IMR-90 (cell line): ENCODE measurements at regions not wholly inside any gene's neighbourhood (a gene's known extent, or its start where the extent isn't known, plus 50 kb on each side); places are given as distances from the start of the nearest gene placed in this dataset.

Source experiments
- ATAC-seq: fragments of 200-7000 bp; cut with Tn5 transposase; 2 replicates; pipeline ENCODE4 v1.9.1; 2020; ENCODE audit warnings: low read depth, mild to moderate bottlenecking, moderate library complexity
- BruUV-seq: library from RNA; stranded (reverse); fragments of 400-500 nt; replicated peaks from 2 replicates; lab custom pipeline; 2021; lab: Mats Ljungman, UMichigan
- CTCF ChIA-PET: fragments of 300-600 bp; formaldehyde crosslinking; extraction: SDS; loops from one replicate; lab custom pipeline; 2021; ENCODE audit warnings: antibody characterized with exemption; lab: Yijun Ruan, JAX
- POLR2A ChIA-PET: fragments of 300-600 bp; sonication (Branson Sonifier 250); formaldehyde crosslinking; loops from one replicate; lab custom pipeline; 2022; ENCODE audit warnings: antibody characterized with exemption; ENCODE audit not compliant: unreplicated experiment; lab: Charles Lee
- DNase-seq: peaks from one replicate; pipeline ENCODE4 v3.0.0; 2013
- H2AFZ ChIP-seq: replicated peaks from 2 replicates; pipeline ENCODE3; 2013; ENCODE audit warnings: low read length, mild to moderate bottlenecking; ENCODE audit not compliant: poor library complexity
- H2AK5ac ChIP-seq: 2 replicates; pipeline ENCODE4 v1.6.1; 2013; ENCODE audit warnings: low read depth, low read length, inconsistent platforms
- H2AK9ac ChIP-seq: replicated peaks from 2 replicates; pipeline ENCODE3; 2013; ENCODE audit warnings: mild to moderate bottlenecking, low read depth, low read length, moderate library complexity; ENCODE audit not compliant: poor library complexity
- H2BK120ac ChIP-seq: 2 replicates; pipeline ENCODE4 v1.6.1; 2013; ENCODE audit warnings: low read depth, low read length, inconsistent platforms
- H2BK15ac ChIP-seq: 3 replicates; pipeline ENCODE4 v1.6.1; 2013; ENCODE audit warnings: low read depth, low read length, inconsistent platforms
- H2BK20ac ChIP-seq: 2 replicates; pipeline ENCODE4 v1.6.1; 2013; ENCODE audit warnings: low read depth, mild to moderate bottlenecking, inconsistent platforms, low read length, moderate library complexity
- H2BK5ac ChIP-seq: 2 replicates; pipeline ENCODE4 v1.6.1; 2013; ENCODE audit warnings: mild to moderate bottlenecking, low read depth, low read length, inconsistent platforms; ENCODE audit not compliant: poor library complexity, severe bottlenecking
- H3K14ac ChIP-seq: replicated peaks from 2 replicates; pipeline ENCODE4 v1.6.1; 2013; ENCODE audit warnings: low read depth, low read length, inconsistent platforms
- H3K18ac ChIP-seq: 2 replicates; pipeline ENCODE4 v1.6.1; 2013; ENCODE audit warnings: low read depth, low read length, control low read depth
- H3K23ac ChIP-seq: 2 replicates; pipeline ENCODE4 v1.6.1; 2013; ENCODE audit warnings: low read depth, low read length, inconsistent platforms
- H3K27ac ChIP-seq: 2 replicates; pipeline ENCODE4 v1.5.1; 2013; ENCODE audit warnings: mild to moderate bottlenecking, control low read depth, low read length; ENCODE audit not compliant: insufficient read depth
- H3K27me3 ChIP-seq: 2 replicates; pipeline ENCODE4 v1.6.1; 2013; ENCODE audit warnings: low read length; ENCODE audit not compliant: control insufficient read depth, insufficient read depth
- H3K36me3 ChIP-seq: 2 replicates; pipeline ENCODE4 v1.6.1; 2013; ENCODE audit warnings: low read length, mixed read lengths; ENCODE audit not compliant: control insufficient read depth, insufficient read depth
- H3K4ac ChIP-seq: 2 replicates; pipeline ENCODE4 v1.6.1; 2013; ENCODE audit warnings: low read depth, low read length, inconsistent platforms
- H3K4me1 ChIP-seq: 2 replicates; pipeline ENCODE4 v1.6.1; 2013; ENCODE audit warnings: low read length, mixed read lengths; ENCODE audit not compliant: control insufficient read depth, insufficient read depth
- H3K4me2 ChIP-seq: 2 replicates; pipeline ENCODE4 v1.6.1; 2013; ENCODE audit warnings: low read depth, mild to moderate bottlenecking, control low read depth, low read length, moderate library complexity
- H3K4me3 ChIP-seq: 2 replicates; pipeline ENCODE4 v1.5.1; 2013; ENCODE audit warnings: low read depth, mild to moderate bottlenecking, control low read depth, low read length, moderate library complexity; ENCODE audit not compliant: insufficient read depth
- H3K56ac ChIP-seq: 2 replicates; pipeline ENCODE4 v1.6.1; 2013; ENCODE audit warnings: low read length, inconsistent platforms; ENCODE audit not compliant: insufficient read depth; ENCODE audit errors: extremely low read depth
- H3K79me1 ChIP-seq, 2 experiments: 2 replicates each; pipeline ENCODE4 v1.6.1; 2013; ENCODE audit warnings: low read length in 2 of 2, inconsistent platforms in 1 of 2, low read depth in 1 of 2
- H3K9ac ChIP-seq: 2 replicates; pipeline ENCODE4 v1.6.1; 2013; ENCODE audit warnings: low read depth, low read length, control low read depth
- H3K9me1 ChIP-seq: 2 replicates; pipeline ENCODE4 v1.6.1; 2013; ENCODE audit warnings: low read length, inconsistent platforms; ENCODE audit not compliant: insufficient read depth
- H3K9me3 ChIP-seq: 2 replicates; pipeline ENCODE4 v1.6.1; 2013; ENCODE audit warnings: low read length; ENCODE audit not compliant: control insufficient read depth, insufficient read depth
- H4K20me1 ChIP-seq: 2 replicates; pipeline ENCODE4 v1.6.1; 2013; ENCODE audit warnings: low read length, inconsistent platforms; ENCODE audit not compliant: insufficient read depth
- H4K5ac ChIP-seq: 2 replicates; pipeline ENCODE4 v1.6.1; 2013; ENCODE audit warnings: mild to moderate bottlenecking, low read depth, low read length, control low read depth
- H4K8ac ChIP-seq, 2 experiments: 2 replicates each; pipeline ENCODE4 v1.6.1; 2013; ENCODE audit warnings: low read depth in 2 of 2, low read length in 2 of 2, control low read depth in 1 of 2, inconsistent platforms in 1 of 2
- H4K91ac ChIP-seq: 2 replicates; pipeline ENCODE4 v1.6.1; 2013; ENCODE audit warnings: low read depth, low read length, inconsistent platforms; ENCODE audit not compliant: insufficient read depth
- BHLHE40 ChIP-seq: fragments of 150-350 bp; IDR thresholded peaks from 2 replicates; pipeline ENCODE4 v1.6.1; 2016; ENCODE audit warnings: mild to moderate bottlenecking, low read depth, low read length
- CEBPB ChIP-seq: IDR thresholded peaks from 2 replicates; pipeline ENCODE4 v1.6.1; 2012; ENCODE audit warnings: low read depth, low read length, improper control_type of control experiment
- CHD1 ChIP-seq: IDR thresholded peaks from 2 replicates; pipeline ENCODE4 v1.6.1; 2012; ENCODE audit warnings: low read depth, low read length, improper control_type of control experiment
- FOS ChIP-seq: fragments of 150-350 bp; IDR thresholded peaks from 2 replicates; pipeline ENCODE4 v1.6.1; 2016; ENCODE audit warnings: low read depth, low read length
- MAFK ChIP-seq: IDR thresholded peaks from 2 replicates; pipeline ENCODE4 v1.6.1; 2012; ENCODE audit warnings: low read depth, low read length, improper control_type of control experiment
- MAZ ChIP-seq: IDR thresholded peaks from 2 replicates; pipeline ENCODE4 v1.6.1; 2012; ENCODE audit warnings: low read depth, mild to moderate bottlenecking, low read length, improper control_type of control experiment, moderate library complexity, borderline replicate concordance
- MXI1 ChIP-seq: IDR thresholded peaks from 2 replicates; pipeline ENCODE4 v1.6.1; 2012; ENCODE audit warnings: low read depth, mild to moderate bottlenecking, low read length, moderate library complexity, borderline replicate concordance
- NFE2L2 ChIP-seq: fragments of 150-350 bp; IDR thresholded peaks from 2 replicates; pipeline ENCODE4 v1.6.1; 2016; ENCODE audit warnings: low read depth, mild to moderate bottlenecking, low read length
- POLR2A ChIP-seq: IDR thresholded peaks from 2 replicates; pipeline ENCODE4 v1.6.1; 2012; ENCODE audit warnings: mild to moderate bottlenecking, low read depth, low read length
- RAD21 ChIP-seq: IDR thresholded peaks from 2 replicates; pipeline ENCODE4 v1.6.1; 2012; ENCODE audit warnings: low read length, improper control_type of control experiment
- RCOR1 ChIP-seq: IDR thresholded peaks from 2 replicates; pipeline ENCODE4 v1.6.1; 2012; ENCODE audit warnings: mild to moderate bottlenecking, low read length, improper control_type of control experiment; ENCODE audit not compliant: insufficient replicate concordance
- RFX5 ChIP-seq: IDR thresholded peaks from 2 replicates; pipeline ENCODE4 v1.8.0; 2012; ENCODE audit warnings: low read depth, mild to moderate bottlenecking, low read length, moderate library complexity
- SMC3 ChIP-seq: fragments of 150-350 bp; IDR thresholded peaks from 2 replicates; pipeline ENCODE4 v1.6.1; 2016; ENCODE audit warnings: low read depth, mild to moderate bottlenecking, antibody characterized with exemption, low read length, moderate library complexity
- WGBS, 2 experiments: methylation state at CpG; one replicate each; pipeline versions ENCODE4 v1.1.5 to v1.1.7; 2013; ENCODE audit warnings: missing lambda C conversion rate in 2 of 2; ENCODE audit not compliant: insufficient read length in 1 of 2; ENCODE audit errors: extremely low coverage in 2 of 2; 5-methylcytosine and 5-hydroxymethylcytosine counted together
- dilution Hi-C: fragments of 300-500 bp; cut with HindIII; formaldehyde crosslinking; loops from one replicate; pipeline ENCODE4 v1.14.3; 2018; ENCODE audit warnings: low sequenced_read_pairs; ENCODE audit not compliant: unreplicated experiment
- in situ Hi-C: fragments of 300-500 bp; cut with MboI; formaldehyde crosslinking; loops from 3 replicates; pipeline ENCODE4 v1.14.3; 2019; ENCODE audit warnings: low sequenced_read_pairs, inconsistent platforms, mixed read lengths
- intact Hi-C: fragments of 100-400 bp; cut with micrococcal nuclease; formaldehyde crosslinking; loops from 2 replicates; pipeline ENCODE4 v1.10.0; 2022
- TF ChIP-seq, protein P1 (sequence below): fragments of 150-350 bp; IDR thresholded peaks from 2 replicates; pipeline ENCODE4 v1.6.1; 2016; ENCODE audit warnings: low read depth, mild to moderate bottlenecking, low read length, moderate library complexity, borderline replicate concordance
- TF ChIP-seq, protein P2 (sequence below): fragments of 150-350 bp; IDR thresholded peaks from 2 replicates; pipeline ENCODE4 v1.6.1; 2017; ENCODE audit warnings: mild to moderate bottlenecking, antibody characterized with exemption, low read length, low read depth
- TF ChIP-seq, protein P3 (sequence below): conservative IDR thresholded peaks from 2 replicates; pipeline ENCODE4 v1.5.1; 2012; ENCODE audit warnings: mild to moderate bottlenecking, low read depth, low read length, improper control_type of control experiment

DNA sequence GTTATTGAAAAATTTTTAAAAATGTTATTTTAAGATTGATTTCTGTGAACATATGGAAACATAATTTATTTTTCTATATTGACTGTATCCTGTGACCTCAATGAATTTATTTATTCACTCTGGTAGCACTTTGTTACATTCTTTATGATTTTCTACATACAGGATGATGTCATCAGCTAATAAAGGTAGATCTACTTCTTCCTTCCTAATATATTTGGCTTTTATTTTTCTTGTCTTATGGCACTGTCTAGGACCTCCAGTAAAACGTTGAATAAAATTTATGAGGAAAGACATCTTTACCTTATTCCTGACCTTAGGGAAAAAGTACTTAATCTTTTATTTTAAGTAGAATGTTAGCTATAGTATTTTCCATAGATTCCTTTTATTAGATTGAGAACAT lies 78.8 kb upstream of the MAF start:
- no peak overlapping the region for H3K56ac ChIP-seq
- no peak overlapping the region for H2AK5ac ChIP-seq
- no peaks in the 10 kb centered on the region for H3K79me1 ChIP-seq
- no peak overlapping the region for H3K4ac ChIP-seq
- H4K8ac ChIP-seq = no peak overlapping the region
- no CpG with 5 or more reads among the region's 1 CpG for WGBS, 2 experiments
- dilution Hi-C loops = no loop called here
- no peak overlapping the region for H3K4me3 ChIP-seq
- TF ChIP-seq NFE2L2 (no peak), SMC3 (no peak), MAZ (no peak), RFX5 (no peak), BHLHE40 (no peak), RCOR1 (no peak), POLR2A (no peak), FOS (no peak), RAD21 (no peak), MAFK (no peak), MXI1 (no peak), CHD1 (no peak), CEBPB (no peak)
- TF ChIP-seq, protein P1, sequence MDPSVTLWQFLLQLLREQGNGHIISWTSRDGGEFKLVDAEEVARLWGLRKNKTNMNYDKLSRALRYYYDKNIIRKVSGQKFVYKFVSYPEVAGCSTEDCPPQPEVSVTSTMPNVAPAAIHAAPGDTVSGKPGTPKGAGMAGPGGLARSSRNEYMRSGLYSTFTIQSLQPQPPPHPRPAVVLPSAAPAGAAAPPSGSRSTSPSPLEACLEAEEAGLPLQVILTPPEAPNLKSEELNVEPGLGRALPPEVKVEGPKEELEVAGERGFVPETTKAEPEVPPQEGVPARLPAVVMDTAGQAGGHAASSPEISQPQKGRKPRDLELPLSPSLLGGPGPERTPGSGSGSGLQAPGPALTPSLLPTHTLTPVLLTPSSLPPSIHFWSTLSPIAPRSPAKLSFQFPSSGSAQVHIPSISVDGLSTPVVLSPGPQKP = no peak
- TF ChIP-seq, protein P2, sequence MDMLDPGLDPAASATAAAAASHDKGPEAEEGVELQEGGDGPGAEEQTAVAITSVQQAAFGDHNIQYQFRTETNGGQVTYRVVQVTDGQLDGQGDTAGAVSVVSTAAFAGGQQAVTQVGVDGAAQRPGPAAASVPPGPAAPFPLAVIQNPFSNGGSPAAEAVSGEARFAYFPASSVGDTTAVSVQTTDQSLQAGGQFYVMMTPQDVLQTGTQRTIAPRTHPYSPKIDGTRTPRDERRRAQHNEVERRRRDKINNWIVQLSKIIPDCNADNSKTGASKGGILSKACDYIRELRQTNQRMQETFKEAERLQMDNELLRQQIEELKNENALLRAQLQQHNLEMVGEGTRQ = no peak
- TF ChIP-seq, protein P3, sequence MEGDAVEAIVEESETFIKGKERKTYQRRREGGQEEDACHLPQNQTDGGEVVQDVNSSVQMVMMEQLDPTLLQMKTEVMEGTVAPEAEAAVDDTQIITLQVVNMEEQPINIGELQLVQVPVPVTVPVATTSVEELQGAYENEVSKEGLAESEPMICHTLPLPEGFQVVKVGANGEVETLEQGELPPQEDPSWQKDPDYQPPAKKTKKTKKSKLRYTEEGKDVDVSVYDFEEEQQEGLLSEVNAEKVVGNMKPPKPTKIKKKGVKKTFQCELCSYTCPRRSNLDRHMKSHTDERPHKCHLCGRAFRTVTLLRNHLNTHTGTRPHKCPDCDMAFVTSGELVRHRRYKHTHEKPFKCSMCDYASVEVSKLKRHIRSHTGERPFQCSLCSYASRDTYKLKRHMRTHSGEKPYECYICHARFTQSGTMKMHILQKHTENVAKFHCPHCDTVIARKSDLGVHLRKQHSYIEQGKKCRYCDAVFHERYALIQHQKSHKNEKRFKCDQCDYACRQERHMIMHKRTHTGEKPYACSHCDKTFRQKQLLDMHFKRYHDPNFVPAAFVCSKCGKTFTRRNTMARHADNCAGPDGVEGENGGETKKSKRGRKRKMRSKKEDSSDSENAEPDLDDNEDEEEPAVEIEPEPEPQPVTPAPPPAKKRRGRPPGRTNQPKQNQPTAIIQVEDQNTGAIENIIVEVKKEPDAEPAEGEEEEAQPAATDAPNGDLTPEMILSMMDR = no peak
- H4K91ac ChIP-seq = no peak overlapping the region
- H3K27ac ChIP-seq = no peak overlapping the region
- H2AFZ ChIP-seq = no peak overlapping the region
- H3K4me2 ChIP-seq = no peak overlapping the region
- H3K23ac ChIP-seq = no peak overlapping the region
- no peaks in the 10 kb centered on the region for H3K27me3 ChIP-seq
- no peaks in the 10 kb centered on the region for H3K4me1 ChIP-seq
- ChIA-PET POLR2A (no interaction called here), CTCF (no interaction called here)
- ATAC-seq (no peak), DNase-seq (no peak)
- no peak overlapping the region for H2BK5ac ChIP-seq
- intact Hi-C loops = no loop called here
- no peak overlapping the region for H2BK15ac ChIP-seq
- H2BK120ac ChIP-seq = no peak overlapping the region
- H3K14ac ChIP-seq = no peak overlapping the region
- no peaks in the 10 kb centered on the region for H4K20me1 ChIP-seq
- no peak overlapping the region for H2AK9ac ChIP-seq
- H4K5ac ChIP-seq = no peak overlapping the region
- no peak overlapping the region for H2BK20ac ChIP-seq
- H3K36me3 ChIP-seq = no peaks in the 10 kb centered on the region
- H3K18ac ChIP-seq = no peak overlapping the region
- H3K9ac ChIP-seq = no peak overlapping the region
- H3K9me3 ChIP-seq = no peaks in the 10 kb centered on the region; the same call in 1 of the 2 replicates
- in situ Hi-C loops = no loop called here
- no peaks in the 10 kb centered on the region for H3K9me1 ChIP-seq
- no TSS peak for BruUV-seq
